Fibroblast of lung (primary cell): ENCODE measurements at regions not wholly inside any gene's neighbourhood (a gene's known extent, or its start where the extent isn't known, plus 50 kb on each side); places are given as distances from the start of the nearest gene placed in this dataset.

ENCODE experiments used
- CTCF ChIP-seq, 2 donors: IDR thresholded peaks in 1 of 2; conservative IDR thresholded peaks in 1 of 2; 1 replicate in 1 of 2; 2 replicates in 1 of 2; pipeline ENCODE4 v1.5.1; 2011 to 2012; ENCODE audit warnings: low read length in 2 of 2, control low read depth in 1 of 2, inconsistent platforms in 1 of 2, low read depth in 1 of 2, mild to moderate bottlenecking in 1 of 2
- EZH2 ChIP-seq: IDR thresholded peaks from 2 replicates; pipeline ENCODE4 v1.5.1; 2012; ENCODE audit warnings: low read length, control low read depth, mild to moderate bottlenecking; ENCODE audit errors: missing control alignments

- TF ChIP-seq CTCF (conservative IDR thresholded peaks at IDR 0.05 in 1 of 2, IDR thresholded peaks at IDR 0.05 in 1 of 2; ENCODE audit: low read depth in 1 of 2, low read length in 2 of 2), result no peak
- TF ChIP-seq EZH2, result no peak
Measured at GRCh38 chr12:97630356-97630755, 167.8 kb downstream of the RMST start.
